CD4-positive, CD25-positive, alpha-beta regulatory T cell (primary cell): ENCODE measurements at regions not wholly inside any gene's neighbourhood (a gene's known extent, or its start where the extent isn't known, plus 50 kb on each side); places are given as distances from the start of the nearest gene placed in this dataset.

ENCODE experiments used
- ATAC-seq, 2 donors: fragments of 150-1000 bp; cut with Tn5 transposase; one replicate each; pipeline ENCODE4 v1.10.0; 2021; ENCODE audit warnings: low read depth in 2 of 2, moderate number of reproducible peaks in 2 of 2, moderate library complexity in 1 of 2
- DNase-seq, 3 donors: peaks; one replicate each; pipeline versions ENCODE4 v3.0.0 to v3.0.0-alpha.2; 2012 to 2022; ENCODE audit warnings: mixed read lengths in 1 of 3
- H3K27ac ChIP-seq: one replicate; pipeline ENCODE4 v1.7.0; 2013; ENCODE audit warnings: mild to moderate bottlenecking, low read length; ENCODE audit not compliant: insufficient read depth, poor library complexity, severe bottlenecking
- H3K27me3 ChIP-seq: one replicate; pipeline ENCODE4 v1.7.0; 2013; ENCODE audit warnings: low read length; ENCODE audit not compliant: control insufficient read depth, insufficient read depth
- H3K36me3 ChIP-seq: one replicate; pipeline ENCODE4 v1.7.0; 2013; ENCODE audit warnings: mild to moderate bottlenecking, low read length, moderate library complexity; ENCODE audit not compliant: control insufficient read depth, insufficient read depth
- H3K4me1 ChIP-seq: 2 replicates; pipeline ENCODE4 v1.7.0; 2013; ENCODE audit warnings: mild to moderate bottlenecking, low read length; ENCODE audit not compliant: insufficient read depth, control insufficient read depth, poor library complexity, severe bottlenecking
- H3K4me3 ChIP-seq: one replicate; pipeline ENCODE4 v1.7.0; 2013; ENCODE audit warnings: low read depth, mild to moderate bottlenecking, low read length, moderate library complexity
- H3K9me3 ChIP-seq, 2 experiments: 1 replicate in 1 of 2; 2 replicates in 1 of 2; pipeline ENCODE4 v1.7.0; 2013; ENCODE audit warnings: low read length in 2 of 2, mild to moderate bottlenecking in 1 of 2, moderate library complexity in 1 of 2; ENCODE audit not compliant: control insufficient read depth in 2 of 2
- H3K27ac Mint-ChIP-seq, 3 donors: one replicate each; pipeline ENCODE4 v1.8.0; 2020 to 2022; ENCODE audit warnings: mild to moderate bottlenecking in 3 of 3, mixed read lengths in 3 of 3, moderate library complexity in 2 of 3
- H3K27me3 Mint-ChIP-seq: one replicate; pipeline ENCODE4 v1.8.0; 2022; ENCODE audit warnings: mild to moderate bottlenecking, mixed read lengths
- H3K36me3 Mint-ChIP-seq: one replicate; pipeline ENCODE4 v1.8.0; 2020; ENCODE audit warnings: mixed read lengths
- H3K4me1 Mint-ChIP-seq, 4 donors: one replicate each; pipeline ENCODE4 v1.8.0; 2020 to 2022; ENCODE audit warnings: mixed read lengths in 4 of 4, mild to moderate bottlenecking in 1 of 4
- H3K4me3 Mint-ChIP-seq, 4 donors: one replicate each; pipeline ENCODE4 v1.8.0; 2020 to 2022; ENCODE audit warnings: mild to moderate bottlenecking in 4 of 4, mixed read lengths in 4 of 4, moderate library complexity in 3 of 4
- H3K9me3 Mint-ChIP-seq, 7 donors: one replicate each; pipeline ENCODE4 v1.8.0; 2020 to 2022; ENCODE audit warnings: mixed read lengths in 7 of 7, mild to moderate bottlenecking in 3 of 7, moderate library complexity in 2 of 7

DNA sequence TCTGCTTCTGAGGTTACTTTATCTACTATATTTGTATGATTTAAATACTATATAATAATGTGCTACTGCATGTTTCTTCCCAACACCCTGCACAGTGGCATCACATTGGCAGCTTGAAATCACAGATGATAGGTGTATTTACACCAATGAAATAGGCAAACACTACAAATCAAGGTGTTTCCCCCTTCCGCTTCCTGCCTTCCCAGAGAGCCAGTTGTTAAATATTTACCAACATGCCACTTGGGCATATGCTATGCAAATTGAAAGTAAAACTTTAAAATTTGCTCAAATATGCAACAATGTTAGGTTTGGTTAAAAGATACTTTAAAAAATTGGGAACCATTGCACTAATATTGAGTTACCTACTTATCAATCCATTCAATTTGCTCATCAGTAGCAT lies 58.2 kb upstream of the SMARCA2 start:
- no peaks in the 10 kb centered on the region for H3K9me3 Mint-ChIP-seq
- H3K36me3 ChIP-seq, result no peaks in the 10 kb centered on the region
- H3K4me3 Mint-ChIP-seq, result no peak overlapping the region
- ATAC-seq (no peak), DNase-seq (no peak)
- H3K4me1 Mint-ChIP-seq, result no peaks in the 10 kb centered on the region
- no peaks in the 10 kb centered on the region for H3K27me3 Mint-ChIP-seq
- H3K27ac ChIP-seq, result no peak overlapping the region
- H3K4me3 ChIP-seq, result no peak overlapping the region
- peaks cover 4% of the 10 kb centered on the region for H3K27me3 ChIP-seq
- H3K9me3 ChIP-seq, result no peaks in the 10 kb centered on the region
- H3K36me3 Mint-ChIP-seq, result no peaks in the 10 kb centered on the region
- no peaks in the 10 kb centered on the region for H3K4me1 ChIP-seq
- no peak overlapping the region for H3K27ac Mint-ChIP-seq

DNA sequence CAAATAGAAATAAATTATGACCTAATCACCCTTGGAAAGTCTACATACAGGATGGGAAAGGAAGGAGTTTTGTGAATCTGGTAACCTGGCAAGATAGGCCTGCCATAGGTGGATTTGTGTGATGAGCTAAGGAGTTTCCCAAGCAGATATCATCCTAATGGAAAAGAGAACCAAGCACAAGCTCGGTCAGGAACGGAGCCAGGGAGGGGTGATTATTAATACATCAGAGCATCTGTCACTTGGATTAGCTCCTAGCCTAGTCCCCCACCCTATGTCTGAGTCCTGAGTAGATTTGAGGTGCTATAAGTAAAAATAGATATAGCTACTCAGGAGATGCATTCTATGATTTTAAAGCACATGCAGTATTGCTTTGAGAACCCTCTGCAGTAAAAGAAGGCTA lies 57.3 kb upstream of the SMARCA2 start:
- H3K27me3 ChIP-seq, result peaks cover 2% of the 10 kb centered on the region
- H3K9me3 Mint-ChIP-seq, result no peaks in the 10 kb centered on the region
- H3K27ac Mint-ChIP-seq, result no peak overlapping the region
- H3K27me3 Mint-ChIP-seq, result peaks cover 5% of the 10 kb centered on the region
- no peaks in the 10 kb centered on the region for H3K36me3 Mint-ChIP-seq
- no peaks in the 10 kb centered on the region for H3K4me1 Mint-ChIP-seq
- no peak overlapping the region for H3K27ac ChIP-seq
- no peaks in the 10 kb centered on the region for H3K4me1 ChIP-seq
- H3K36me3 ChIP-seq, result no peaks in the 10 kb centered on the region
- H3K4me3 ChIP-seq, result no peak overlapping the region
- H3K9me3 ChIP-seq, result no peaks in the 10 kb centered on the region
- H3K4me3 Mint-ChIP-seq, result no peak overlapping the region
- no peak for ATAC-seq
- DNase-seq, result no peak

DNA sequence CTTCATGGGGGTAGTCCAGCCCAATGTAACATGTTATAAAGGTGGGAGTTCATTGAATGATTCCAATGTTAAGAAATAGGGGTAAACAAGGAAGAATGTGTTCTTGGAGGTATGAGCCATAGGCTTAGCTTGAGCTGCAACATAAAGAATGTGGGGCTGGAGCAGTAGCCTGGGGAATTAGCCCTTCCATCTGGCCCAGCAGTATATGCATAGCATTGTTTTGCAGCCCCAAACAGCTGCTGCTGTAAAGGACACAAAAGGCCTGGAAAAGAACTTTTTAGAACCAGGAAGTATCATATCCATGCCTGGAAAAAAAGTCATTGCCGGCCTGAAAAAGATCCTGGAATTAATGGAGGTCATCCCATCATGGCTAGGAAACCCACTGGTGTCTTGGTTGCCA lies 55.8 kb upstream of the SMARCA2 start:
- H3K9me3 ChIP-seq, result no peaks in the 10 kb centered on the region
- Mint-ChIP-seq H3K36me3 (no peaks in the 10 kb centered on the region), H3K27me3 (peaks cover 11% of the 10 kb centered on the region), H3K4me3 (no peak overlapping the region), H3K27ac (no peak overlapping the region), H3K4me1 (no peaks in the 10 kb centered on the region), H3K9me3 (no peaks in the 10 kb centered on the region)
- DNase-seq (no peak), ATAC-seq (no peak)
- H3K4me1 ChIP-seq, result no peaks in the 10 kb centered on the region
- peaks cover 2% of the 10 kb centered on the region for H3K27me3 ChIP-seq
- H3K27ac ChIP-seq, result no peak overlapping the region
- H3K4me3 ChIP-seq, result no peak overlapping the region
- H3K36me3 ChIP-seq, result no peaks in the 10 kb centered on the region

DNA sequence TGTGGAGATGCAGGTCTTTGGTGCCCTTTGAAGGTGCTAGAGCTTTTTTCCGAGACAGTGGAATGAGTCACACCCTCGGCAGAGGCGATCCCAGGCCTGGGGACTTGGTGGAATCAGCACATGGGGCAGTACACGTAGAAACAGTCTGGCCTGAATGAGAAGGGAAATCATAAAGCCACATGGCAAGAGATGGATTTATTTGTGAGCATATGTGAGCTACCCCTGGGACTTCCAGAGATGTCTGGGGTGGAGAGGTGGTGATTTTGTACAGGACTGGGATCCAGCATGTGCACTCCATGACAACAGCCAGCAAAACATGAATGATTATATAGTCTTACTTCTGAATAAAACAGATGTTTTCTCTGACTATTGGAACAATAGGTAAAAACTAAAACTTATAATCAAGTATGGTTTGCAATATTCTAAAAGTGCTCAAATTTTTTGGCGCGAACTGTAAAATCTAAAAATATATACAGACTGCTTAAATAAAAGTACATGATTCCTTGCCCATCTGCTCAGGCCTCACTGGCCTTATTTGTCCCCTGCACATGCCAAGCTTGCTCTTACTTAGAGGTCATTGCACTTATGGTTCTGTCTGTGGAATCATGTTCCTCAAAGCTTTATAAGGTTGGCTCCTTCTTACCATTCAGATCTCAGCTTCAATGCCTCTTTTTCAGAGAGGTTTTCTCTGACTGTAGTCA lies 54.7 kb upstream of the SMARCA2 start:
- H3K36me3 Mint-ChIP-seq, result no peaks in the 10 kb centered on the region
- no peaks in the 10 kb centered on the region for H3K36me3 ChIP-seq
- no peaks in the 10 kb centered on the region for H3K9me3 ChIP-seq
- peaks cover 17% of the 10 kb centered on the region for H3K27me3 Mint-ChIP-seq
- ATAC-seq (no peak), DNase-seq (no peak)
- H3K4me3 ChIP-seq, result no peak overlapping the region
- no peaks in the 10 kb centered on the region for H3K4me1 ChIP-seq
- no peaks in the 10 kb centered on the region for H3K9me3 Mint-ChIP-seq
- H3K4me3 Mint-ChIP-seq, result no peak overlapping the region
- H3K27ac ChIP-seq, result no peak overlapping the region
- peaks cover 2% of the 10 kb centered on the region for H3K27me3 ChIP-seq
- no peaks in the 10 kb centered on the region for H3K4me1 Mint-ChIP-seq
- no peak overlapping the region for H3K27ac Mint-ChIP-seq

DNA sequence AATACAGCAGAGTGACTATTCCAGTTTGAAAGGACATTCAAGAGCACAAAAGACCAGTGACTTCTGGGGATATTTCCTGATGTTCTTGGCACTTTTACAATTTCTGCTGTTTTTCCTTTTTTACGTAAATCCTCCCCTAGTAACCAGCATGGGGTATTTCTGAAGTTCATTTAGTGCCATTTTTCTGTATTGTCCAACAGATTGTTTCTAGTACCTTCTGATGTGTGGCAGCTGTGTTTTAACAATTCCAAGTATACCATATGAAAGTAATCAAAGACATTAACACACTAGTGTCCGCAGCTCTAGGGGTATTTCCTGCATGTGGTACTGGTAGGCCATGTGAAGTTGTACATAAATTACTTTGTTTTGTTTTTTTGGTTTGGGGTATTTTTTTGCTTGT lies 53.0 kb upstream of the SMARCA2 start:
- ATAC-seq, result no peak
- H3K27me3 ChIP-seq, result peaks cover 2% of the 10 kb centered on the region
- H3K36me3 Mint-ChIP-seq, result no peaks in the 10 kb centered on the region

DNA sequence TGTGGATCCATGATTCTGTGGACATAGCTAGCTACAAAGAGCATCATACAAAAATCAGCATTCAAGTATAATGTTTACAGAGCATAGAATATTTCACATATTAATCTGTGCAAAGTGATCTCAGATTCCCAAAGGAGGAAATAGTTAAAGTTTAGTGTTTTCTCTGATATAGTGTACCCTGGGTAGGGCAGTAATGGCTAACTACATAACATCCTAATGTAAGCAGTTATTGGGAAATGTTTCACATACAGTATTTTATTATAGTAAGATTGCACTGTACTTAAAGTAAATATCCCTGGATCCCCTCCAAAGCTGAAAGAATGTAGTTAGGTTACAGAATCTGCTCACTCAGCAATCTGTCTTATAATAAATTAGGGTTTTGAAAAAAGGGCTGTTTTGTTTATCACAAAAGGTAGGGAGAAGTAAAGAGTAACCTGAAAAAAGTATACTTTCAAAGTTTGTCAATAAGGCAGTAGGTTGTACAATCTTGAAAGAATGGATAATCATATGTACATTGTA lies 52.5 kb upstream of the SMARCA2 start:
- Mint-ChIP-seq H3K36me3 (no peaks in the 10 kb centered on the region), H3K4me1 (no peaks in the 10 kb centered on the region), H3K9me3 (no peaks in the 10 kb centered on the region), H3K4me3 (no peak overlapping the region), H3K27ac (no peak overlapping the region), H3K27me3 (peaks cover 22% of the 10 kb centered on the region)
- DNase-seq (no peak), ATAC-seq (no peak)
- H3K4me3 ChIP-seq, result no peak overlapping the region
- H3K27ac ChIP-seq, result no peak overlapping the region
- H3K4me1 ChIP-seq, result no peaks in the 10 kb centered on the region
- H3K36me3 ChIP-seq, result no peaks in the 10 kb centered on the region
- no peaks in the 10 kb centered on the region for H3K9me3 ChIP-seq
- H3K27me3 ChIP-seq, result peaks cover 2% of the 10 kb centered on the region

More for the DNA sequence above, 53.0 kb upstream of the SMARCA2 start:
- H3K9me3 Mint-ChIP-seq, result no peaks in the 10 kb centered on the region
- H3K4me1 Mint-ChIP-seq, result no peaks in the 10 kb centered on the region
- H3K9me3 ChIP-seq, result no peaks in the 10 kb centered on the region
- no peak overlapping the region for H3K4me3 Mint-ChIP-seq
- H3K36me3 ChIP-seq, result no peaks in the 10 kb centered on the region
- no peak overlapping the region for H3K4me3 ChIP-seq
- H3K27ac Mint-ChIP-seq, result no peak overlapping the region
- H3K27ac ChIP-seq, result no peak overlapping the region
- peaks cover 21% of the 10 kb centered on the region for H3K27me3 Mint-ChIP-seq
- DNase-seq, result no peak
- no peaks in the 10 kb centered on the region for H3K4me1 ChIP-seq

DNA sequence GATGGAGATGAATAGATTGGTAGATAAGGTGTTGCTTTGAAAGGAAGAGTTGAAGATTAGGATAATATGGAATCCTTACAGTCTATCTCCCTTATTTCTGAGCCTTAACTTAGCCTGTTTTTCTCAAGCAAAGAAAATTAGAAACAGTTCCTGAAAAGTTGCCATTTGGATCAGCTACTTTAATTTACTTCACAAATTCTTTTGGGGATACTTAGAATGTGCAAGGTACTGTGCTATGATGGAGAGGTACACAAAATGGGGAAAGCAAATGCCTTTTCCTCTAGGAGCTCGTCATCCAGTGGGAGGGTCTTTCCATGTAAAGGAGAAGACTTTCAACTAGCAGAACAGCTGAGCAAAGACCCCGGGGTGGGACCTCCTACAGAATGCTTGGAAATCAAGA lies 51.1 kb upstream of the SMARCA2 start:
- no peaks in the 10 kb centered on the region for H3K9me3 ChIP-seq
- no peak overlapping the region for H3K27ac ChIP-seq
- Mint-ChIP-seq H3K4me3 (no peak overlapping the region), H3K27ac (no peak overlapping the region), H3K36me3 (no peaks in the 10 kb centered on the region), H3K9me3 (no peaks in the 10 kb centered on the region), H3K4me1 (no peaks in the 10 kb centered on the region), H3K27me3 (peaks cover 30% of the 10 kb centered on the region)
- ATAC-seq, result no peak
- H3K27me3 ChIP-seq, result peaks cover 2% of the 10 kb centered on the region
- H3K36me3 ChIP-seq, result no peaks in the 10 kb centered on the region
- no peak overlapping the region for H3K4me3 ChIP-seq
- H3K4me1 ChIP-seq, result no peaks in the 10 kb centered on the region
- DNase-seq, result no peak
